HEK293T (cell line): ENCODE measurements at regions not wholly inside any gene's neighbourhood (a gene's known extent, or its start where the extent isn't known, plus 50 kb on each side); places are given as distances from the start of the nearest gene placed in this dataset.

Experiments used
- CTCF ChIA-PET: fragments of 350-600 bp; formaldehyde crosslinking; extraction: SDS; loops from one replicate; lab custom pipeline; 2021; ENCODE audit warnings: antibody characterized with exemption, inconsistent platforms; lab: Yijun Ruan, JAX
- POLR2A ChIA-PET: fragments of 350-600 bp; formaldehyde crosslinking; extraction: SDS; loops from one replicate; lab custom pipeline; 2020; ENCODE audit warnings: antibody characterized with exemption, inconsistent platforms; lab: Yijun Ruan, JAX
- DNase-seq: peaks from one replicate; pipeline ENCODE4 v3.0.0; 2012; ENCODE audit warnings: mixed read lengths; ENCODE audit errors: extremely low spot score
- ARNT ChIP-seq: fragments of 450-650 bp; IDR thresholded peaks from 2 replicates; pipeline ENCODE4 v1.6.1; 2017; ENCODE audit warnings: mild to moderate bottlenecking
- BHLHE40 ChIP-seq: fragments of 450-650 bp; IDR thresholded peaks from 2 replicates; pipeline ENCODE4 v1.6.1; 2016; ENCODE audit warnings: mild to moderate bottlenecking, moderate library complexity, borderline replicate concordance
- CTBP1 ChIP-seq: fragments of 450-650 bp; IDR thresholded peaks from 2 replicates; pipeline ENCODE4 v1.6.1; 2016; ENCODE audit warnings: borderline replicate concordance
- ELF4 ChIP-seq: fragments of 450-650 bp; IDR thresholded peaks from 2 replicates; pipeline ENCODE4 v1.6.1; 2017; ENCODE audit warnings: antibody characterized with exemption
- FOXA1 ChIP-seq: fragments of 450-650 bp; IDR thresholded peaks from 2 replicates; pipeline ENCODE4 v1.6.1; 2016; ENCODE audit warnings: mild to moderate bottlenecking
- FOXK2 ChIP-seq: fragments of 450-650 bp; IDR thresholded peaks from 2 replicates; pipeline ENCODE4 v1.6.1; 2016; ENCODE audit warnings: mild to moderate bottlenecking
- FOXM1 ChIP-seq: fragments of 450-650 bp; IDR thresholded peaks from 2 replicates; pipeline ENCODE4 v1.6.1; 2017; ENCODE audit warnings: mild to moderate bottlenecking, borderline replicate concordance
- HDGF ChIP-seq: fragments of 450-650 bp; IDR thresholded peaks from 2 replicates; pipeline ENCODE4 v1.6.1; 2017; ENCODE audit warnings: antibody characterized with exemption, borderline replicate concordance
- L3MBTL2 ChIP-seq: fragments of 450-650 bp; conservative IDR thresholded peaks from 2 replicates; pipeline ENCODE4 v1.6.1; 2016; ENCODE audit warnings: mild to moderate bottlenecking
- LEF1 ChIP-seq: fragments of 450-650 bp; IDR thresholded peaks from 2 replicates; pipeline ENCODE4 v1.6.1; 2017; ENCODE audit warnings: mild to moderate bottlenecking, borderline replicate concordance
- NFRKB ChIP-seq: fragments of 450-650 bp; IDR thresholded peaks from 2 replicates; pipeline ENCODE4 v1.6.1; 2016; ENCODE audit warnings: mild to moderate bottlenecking, moderate library complexity
- SP1 ChIP-seq: fragments of 450-650 bp; IDR thresholded peaks from 2 replicates; pipeline ENCODE4 v1.6.1; 2017
- SUZ12 ChIP-seq: fragments of 450-650 bp; IDR thresholded peaks from 2 replicates; pipeline ENCODE4 v1.6.1; 2016; ENCODE audit warnings: mild to moderate bottlenecking
- TARDBP ChIP-seq: fragments of 450-650 bp; IDR thresholded peaks from 2 replicates; pipeline ENCODE4 v1.6.1; 2016
- ZNF384 ChIP-seq: fragments of 450-650 bp; IDR thresholded peaks from 2 replicates; pipeline ENCODE4 v1.6.1; 2016
- TF ChIP-seq, protein P1 (sequence below): fragments of 450-650 bp; IDR thresholded peaks from 2 replicates; pipeline ENCODE4 v1.6.1; 2016

GRCh38 chr4:148812101-148812500, 369.9 kb upstream of the NR3C2 start:
- CTCF ChIA-PET, result no interaction called here
- no peak for DNase-seq
- no peak for TF ChIP-seq CTBP1
- TF ChIP-seq SP1, result no peak
- no peak for TF ChIP-seq FOXA1
- TF ChIP-seq ARNT, result no peak
- TF ChIP-seq FOXK2, result no peak
- TF ChIP-seq SUZ12, result no peak
- TF ChIP-seq HDGF, result no peak
- TF ChIP-seq, protein P1, sequence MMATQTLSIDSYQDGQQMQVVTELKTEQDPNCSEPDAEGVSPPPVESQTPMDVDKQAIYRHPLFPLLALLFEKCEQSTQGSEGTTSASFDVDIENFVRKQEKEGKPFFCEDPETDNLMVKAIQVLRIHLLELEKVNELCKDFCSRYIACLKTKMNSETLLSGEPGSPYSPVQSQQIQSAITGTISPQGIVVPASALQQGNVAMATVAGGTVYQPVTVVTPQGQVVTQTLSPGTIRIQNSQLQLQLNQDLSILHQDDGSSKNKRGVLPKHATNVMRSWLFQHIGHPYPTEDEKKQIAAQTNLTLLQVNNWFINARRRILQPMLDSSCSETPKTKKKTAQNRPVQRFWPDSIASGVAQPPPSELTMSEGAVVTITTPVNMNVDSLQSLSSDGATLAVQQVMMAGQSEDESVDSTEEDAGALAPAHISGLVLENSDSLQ, result no peak
- no peak for TF ChIP-seq FOXM1
- no peak for TF ChIP-seq L3MBTL2
- no peak for TF ChIP-seq ELF4
- TF ChIP-seq ZNF384, result no peak
- no peak for TF ChIP-seq BHLHE40
- TF ChIP-seq LEF1, result no peak
- POLR2A ChIA-PET, result no interaction called here

DNA sequence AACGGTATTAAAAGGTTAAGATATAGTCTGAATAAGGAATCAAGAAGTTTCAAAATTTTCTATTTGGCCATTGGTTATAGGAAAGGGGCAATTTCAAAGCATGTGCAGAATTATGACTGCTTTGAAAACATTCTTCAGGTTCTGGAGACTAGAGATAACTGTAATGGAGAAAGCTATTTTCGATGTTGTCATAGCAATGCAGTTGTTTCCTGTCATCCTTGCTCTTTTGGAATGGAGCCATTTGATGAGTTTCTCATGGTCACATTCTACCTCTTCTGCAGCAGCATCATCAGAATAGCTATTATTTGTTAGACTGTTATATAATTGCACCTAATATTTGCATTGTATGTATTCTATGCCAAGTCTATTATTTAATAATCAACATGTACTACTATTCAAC, 368.2 kb upstream of the NR3C2 start:
- ChIA-PET POLR2A (no interaction called here), CTCF (no interaction called here)
- no peak for DNase-seq
- TF ChIP-seq BHLHE40 (no peak), ZNF384 (no peak), LEF1 (no peak), FOXK2 (no peak), TARDBP (no peak), HDGF (no peak), L3MBTL2 (no peak), ARNT (no peak), SUZ12 (no peak), FOXA1 (no peak)
- TF ChIP-seq, protein P1, result no peak

DNA sequence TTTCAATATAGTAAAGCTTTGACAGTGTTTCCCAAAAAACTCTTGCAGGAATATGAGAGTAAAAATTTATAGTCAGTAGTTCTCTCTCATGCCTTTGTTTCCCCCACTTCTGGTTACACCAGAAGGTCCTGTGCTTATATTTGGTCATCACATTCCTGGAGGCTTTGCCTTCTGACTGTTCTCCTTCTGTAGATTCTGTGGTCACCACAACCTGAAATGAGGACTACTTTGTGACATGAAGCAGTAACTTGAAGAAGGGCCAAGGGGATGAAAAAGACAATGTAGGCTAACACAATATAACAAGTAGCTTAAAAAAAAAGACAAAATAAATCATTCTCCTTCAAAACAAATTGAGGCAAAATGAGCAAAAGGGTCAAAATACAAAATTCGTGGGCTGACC, 366.2 kb upstream of the NR3C2 start:
- ChIA-PET CTCF (no interaction called here), POLR2A (no interaction called here)
- DNase-seq, result no peak
- TF ChIP-seq CTBP1 (no peak), SUZ12 (no peak), FOXM1 (no peak), LEF1 (no peak)

DNA sequence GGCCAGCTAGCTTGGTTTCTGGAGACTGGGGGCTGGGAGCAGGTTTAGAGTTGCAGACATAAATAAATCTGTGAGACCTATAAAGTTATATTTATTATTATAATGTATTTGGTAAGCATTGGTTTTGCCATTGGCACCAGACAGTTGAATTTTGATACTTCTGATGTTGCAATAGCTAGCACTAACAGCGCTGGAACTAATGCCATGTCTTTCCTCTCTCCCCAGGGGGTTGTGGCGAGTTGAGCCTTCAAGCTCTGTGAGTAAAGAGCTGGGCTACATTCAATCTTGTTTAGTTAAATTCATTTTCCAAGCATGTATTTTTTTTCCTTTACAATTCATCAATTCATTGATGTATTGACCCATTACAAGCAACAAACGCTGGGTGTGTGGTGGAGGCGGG, 358.7 kb upstream of the NR3C2 start:
- POLR2A ChIA-PET, result no interaction called here
- CTCF ChIA-PET, result no interaction called here
- TF ChIP-seq LEF1 (no peak), TARDBP (no peak), FOXM1 (no peak), FOXA1 (no peak), NFRKB (no peak), SP1 (no peak), SUZ12 (no peak), FOXK2 (no peak)
- TF ChIP-seq, protein P1, result no peak
- DNase-seq, result no peak

GRCh38 chr4:148800336-148800885, 358.2 kb upstream of the NR3C2 start:
- ChIA-PET CTCF (no interaction called here), POLR2A (no interaction called here)
- TF ChIP-seq ELF4 (no peak), CTBP1 (no peak), FOXA1 (no peak), LEF1 (no peak), SP1 (no peak), BHLHE40 (no peak)
- TF ChIP-seq, protein P1, result no peak
- DNase-seq, result no peak

DNA sequence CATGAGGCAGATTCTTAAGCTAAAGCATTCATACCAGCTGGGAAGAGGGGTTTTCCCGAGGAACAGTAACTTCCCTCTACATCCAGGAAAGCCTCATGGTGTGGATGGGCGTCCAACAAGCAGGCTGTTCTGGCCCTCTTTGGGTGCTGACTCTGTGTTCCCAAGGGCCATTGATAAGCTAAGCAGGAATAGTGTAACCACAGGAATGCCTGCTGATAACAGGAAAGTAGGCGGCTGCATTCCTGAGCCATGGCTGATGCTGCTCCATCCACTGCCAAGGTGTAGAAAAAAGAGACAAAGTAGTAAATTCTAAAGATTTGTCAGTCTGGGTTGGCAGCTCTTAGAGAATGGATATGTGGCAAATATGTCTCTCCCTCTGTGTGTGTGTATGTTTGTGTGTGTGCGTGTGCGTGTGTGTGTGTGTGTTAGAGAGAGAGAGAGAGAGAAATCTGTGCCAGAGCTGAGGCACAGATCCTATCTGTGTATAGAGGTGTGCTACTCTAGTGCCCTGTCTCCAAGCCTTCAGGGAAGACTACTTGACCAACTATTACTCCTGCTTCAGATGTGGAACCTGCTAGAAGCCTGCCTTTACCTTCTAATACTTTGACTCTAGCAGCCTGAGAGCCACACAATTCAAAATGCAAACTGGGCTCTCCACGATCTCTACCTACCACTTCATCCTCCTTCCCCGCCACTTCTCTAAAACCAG, 353.1 kb upstream of the NR3C2 start:
- POLR2A ChIA-PET, result no interaction called here
- CTCF ChIA-PET, result no interaction called here

More for the DNA sequence above, 353.1 kb upstream of the NR3C2 start:
- DNase-seq, result no peak
- no peak for TF ChIP-seq ZNF384
- TF ChIP-seq NFRKB, result no peak
- no peak for TF ChIP-seq LEF1
- no peak for TF ChIP-seq L3MBTL2
- TF ChIP-seq, protein P1, result no peak
- no peak for TF ChIP-seq HDGF
- no peak for TF ChIP-seq TARDBP
- TF ChIP-seq FOXA1, result no peak
- TF ChIP-seq CTBP1, result no peak
